AG04450 (cell line): ENCODE measurements at regions not wholly inside any gene's neighbourhood (a gene's known extent, or its start where the extent isn't known, plus 50 kb on each side); places are given as distances from the start of the nearest gene placed in this dataset.

Experiments
- CTCF ChIA-PET: fragments of 300-600, 350-600 bp; formaldehyde crosslinking; extraction: SDS; loops from one replicate; lab custom pipeline; 2022; ENCODE audit warnings: antibody characterized with exemption, inconsistent platforms; lab: Charles Lee
- POLR2A ChIA-PET: fragments of 350-600 bp; formaldehyde crosslinking; extraction: SDS; loops from one replicate; lab custom pipeline; 2021; ENCODE audit warnings: antibody characterized with exemption, inconsistent platforms; lab: Yijun Ruan, JAX
- DNase-seq: peaks from one replicate; pipeline ENCODE4 v3.0.0-alpha.2; 2011; ENCODE audit warnings: low read depth, low spot score
- H3K27ac ChIP-seq: one replicate; pipeline ENCODE4 v1.5.1; 2012; ENCODE audit warnings: low read depth, low read length, control low read depth
- H3K27me3 ChIP-seq: one replicate; pipeline ENCODE4 v1.6.0; 2012; ENCODE audit warnings: low read length; ENCODE audit not compliant: control insufficient read depth, insufficient read depth
- H3K4me3 ChIP-seq: 2 replicates; pipeline ENCODE4 v1.5.1; 2011; ENCODE audit warnings: mild to moderate bottlenecking, low read depth, low read length, control low read depth
- H3K9me3 ChIP-seq: 2 replicates; pipeline ENCODE4 v1.5.1; 2012; ENCODE audit warnings: low read length; ENCODE audit not compliant: control insufficient read depth, insufficient read depth
- TF ChIP-seq, protein P1 (sequence below): IDR thresholded peaks from 2 replicates; pipeline ENCODE4 v1.5.1; 2011; ENCODE audit warnings: low read depth, low read length, control low read depth, inconsistent platforms

DNA sequence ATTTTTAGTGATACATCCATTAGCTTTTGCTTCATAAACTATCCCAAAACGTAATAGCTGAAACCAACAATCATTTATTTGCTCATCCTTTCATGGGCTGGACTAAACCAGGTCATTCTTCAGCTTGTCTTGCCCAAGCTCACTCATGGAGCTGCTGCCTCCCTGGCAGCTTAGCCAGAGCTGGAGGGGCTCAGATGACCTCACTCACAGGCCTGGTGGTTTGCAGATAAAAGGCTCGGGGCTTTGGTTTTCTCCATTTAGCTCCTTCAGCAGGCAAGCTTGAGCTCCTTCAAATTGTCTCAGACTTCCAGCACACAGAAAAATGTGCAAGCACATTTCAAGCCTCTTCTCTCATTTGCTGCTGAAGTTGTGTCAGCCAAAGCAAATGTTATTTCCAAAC, 139.1 kb downstream of the BTBD3 start:
- Histone ChIP-seq H3K27me3 (no peaks in the 10 kb centered on the region), H3K27ac (no peak overlapping the region), H3K4me3 (no peak overlapping the region), H3K9me3 (no peaks in the 10 kb centered on the region)
- TF ChIP-seq, protein P1, sequence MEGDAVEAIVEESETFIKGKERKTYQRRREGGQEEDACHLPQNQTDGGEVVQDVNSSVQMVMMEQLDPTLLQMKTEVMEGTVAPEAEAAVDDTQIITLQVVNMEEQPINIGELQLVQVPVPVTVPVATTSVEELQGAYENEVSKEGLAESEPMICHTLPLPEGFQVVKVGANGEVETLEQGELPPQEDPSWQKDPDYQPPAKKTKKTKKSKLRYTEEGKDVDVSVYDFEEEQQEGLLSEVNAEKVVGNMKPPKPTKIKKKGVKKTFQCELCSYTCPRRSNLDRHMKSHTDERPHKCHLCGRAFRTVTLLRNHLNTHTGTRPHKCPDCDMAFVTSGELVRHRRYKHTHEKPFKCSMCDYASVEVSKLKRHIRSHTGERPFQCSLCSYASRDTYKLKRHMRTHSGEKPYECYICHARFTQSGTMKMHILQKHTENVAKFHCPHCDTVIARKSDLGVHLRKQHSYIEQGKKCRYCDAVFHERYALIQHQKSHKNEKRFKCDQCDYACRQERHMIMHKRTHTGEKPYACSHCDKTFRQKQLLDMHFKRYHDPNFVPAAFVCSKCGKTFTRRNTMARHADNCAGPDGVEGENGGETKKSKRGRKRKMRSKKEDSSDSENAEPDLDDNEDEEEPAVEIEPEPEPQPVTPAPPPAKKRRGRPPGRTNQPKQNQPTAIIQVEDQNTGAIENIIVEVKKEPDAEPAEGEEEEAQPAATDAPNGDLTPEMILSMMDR = no peak
- POLR2A ChIA-PET = no interaction called here
- DNase-seq = no peak
- CTCF ChIA-PET = interaction anchor here (1.4 kb wide), 1 partner anchor 10 kb away, joined by 3 read pairs; no protein-coding TSS in a partner anchor

DNA sequence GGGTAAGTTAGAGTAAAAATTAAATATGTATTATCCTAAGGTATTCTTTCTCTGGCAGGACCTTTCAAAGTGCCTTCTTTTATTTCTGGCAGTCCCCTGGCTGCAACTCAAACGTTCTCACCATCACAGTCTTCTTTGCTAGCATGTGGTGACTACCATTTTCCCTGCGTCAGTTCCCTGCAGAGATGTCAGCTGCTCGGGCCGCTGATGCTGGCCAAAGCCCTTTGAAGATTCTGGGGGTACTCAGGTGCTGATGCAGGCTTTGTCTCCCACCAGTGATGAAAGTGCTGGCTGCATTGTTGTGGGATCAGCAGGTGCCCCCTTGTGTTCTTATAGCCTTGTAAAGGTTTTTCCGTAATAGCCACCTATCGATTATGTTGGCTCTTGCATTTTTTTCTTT, 140.1 kb downstream of the BTBD3 start:
- TF ChIP-seq, protein P1 = no peak
- CTCF ChIA-PET = no interaction called here
- POLR2A ChIA-PET = no interaction called here

GRCh38 chr20:12058216-12058615, 140.5 kb downstream of the BTBD3 start:
- DNase-seq = no peak
- TF ChIP-seq, protein P1 = no peak
- Histone ChIP-seq H3K4me3 (no peak overlapping the region), H3K27me3 (no peaks in the 10 kb centered on the region), H3K9me3 (no peaks in the 10 kb centered on the region), H3K27ac (no peak overlapping the region)
- CTCF ChIA-PET = no interaction called here
- POLR2A ChIA-PET = no interaction called here

More for the DNA sequence above, 140.1 kb downstream of the BTBD3 start:
- Histone ChIP-seq H3K9me3 (no peaks in the 10 kb centered on the region), H3K27ac (no peak overlapping the region), H3K4me3 (no peak overlapping the region), H3K27me3 (no peaks in the 10 kb centered on the region)
- no peak for DNase-seq

GRCh38 chr20:12061466-12061865, 143.8 kb downstream of the BTBD3 start:
- Histone ChIP-seq H3K27me3 (no peaks in the 10 kb centered on the region), H3K27ac (no peak overlapping the region), H3K9me3 (peaks cover 20% of the 10 kb centered on the region), H3K4me3 (no peak overlapping the region)
- TF ChIP-seq, protein P1 = no peak
- CTCF ChIA-PET = no interaction called here
- POLR2A ChIA-PET = no interaction called here
- no peak for DNase-seq

DNA sequence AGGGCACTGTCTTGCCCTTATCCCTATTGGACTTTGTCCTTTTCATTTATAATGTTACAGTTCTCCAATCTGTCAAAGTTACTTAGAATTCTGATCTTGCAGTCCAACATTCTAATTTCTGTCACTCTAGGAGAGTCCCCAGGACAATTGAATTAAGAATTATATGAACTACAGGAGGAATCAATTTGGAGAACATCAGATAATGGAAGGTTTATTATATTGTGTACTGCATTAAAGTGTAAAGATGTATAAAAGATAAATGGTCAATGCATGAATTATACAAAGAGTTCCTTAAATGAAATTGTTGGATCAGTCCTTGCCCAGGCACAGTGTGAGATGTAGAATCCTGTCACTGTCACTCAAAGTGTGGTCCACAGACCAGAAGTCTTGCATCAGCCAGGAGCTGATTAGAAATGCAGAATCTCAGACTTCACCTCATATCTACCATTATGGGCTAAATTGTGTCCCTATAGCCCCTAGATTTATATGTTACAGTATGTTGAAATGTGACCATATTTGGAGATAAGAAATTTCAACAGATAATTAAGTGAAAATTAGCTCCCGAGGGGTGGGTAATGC, 145.5 kb downstream of the BTBD3 start:
- ChIA-PET CTCF (no interaction called here), POLR2A (no interaction called here)
- H3K27ac ChIP-seq = no peak overlapping the region
- no peaks in the 10 kb centered on the region for H3K27me3 ChIP-seq
- TF ChIP-seq, protein P1 = no peak
- H3K9me3 ChIP-seq = peaks cover 20% of the 10 kb centered on the region
- no peak overlapping the region for H3K4me3 ChIP-seq
- DNase-seq = no peak
